ENCODE measurements at regions not wholly inside any gene's neighbourhood (a gene's known extent, or its start where the extent isn't known, plus 50 kb on each side); places are given as distances from the start of the nearest gene placed in this dataset.
"Not testable (repeated sequence)": the region's sequence is repeated elsewhere in the genome, so short reads cannot be mapped to it uniquely, and the experiment has no call there.

- TF ChIP-seq EZH2phosphoT487 (IDR thresholded peaks at IDR 0.05; ENCODE audit: low read depth): no peak
- no peak for TF ChIP-seq CTCF (IDR thresholded peaks at IDR 0.05; ENCODE audit: low read depth, low read length)
- Histone ChIP-seq H3K4me3 (ENCODE audit: low read length) (no peak overlapping the region), H4K20me1 (ENCODE audit: insufficient read depth, low read length) (no peaks in the 10 kb centered on the region), H3K27ac (ENCODE audit: low read length) (no peak overlapping the region), H3K9ac (ENCODE audit: low read length) (no peak overlapping the region), H3K79me2 (ENCODE audit: low read length) (no peaks in the 10 kb centered on the region), H3K9me3 (ENCODE audit: insufficient read depth, low read length) (no peaks in the 10 kb centered on the region), H2AFZ (ENCODE audit: low read depth, low read length) (peak overlapping the region; percentile 7; the same call in 1 of the 2 replicates), H3K4me2 (ENCODE audit: low read length) (no peak overlapping the region), H3K4me1 (ENCODE audit: low read length) (no peaks in the 10 kb centered on the region), H3K27me3 (ENCODE audit: low read depth, low read length) (peaks cover 3% of the 10 kb centered on the region; the same call in 1 of the 2 replicates), H3K36me3 (replicated peaks; ENCODE audit: low read depth, low read length) (no peaks in the 10 kb centered on the region)
Measured at GRCh38 chr14:35956376-35957085, 130.4 kb downstream of the BRMS1L start.

GRCh38 chr14:35952584-35952983 lies 126.4 kb downstream of the BRMS1L start:
- Histone ChIP-seq H3K4me1 (ENCODE audit: low read length) (no peaks in the 10 kb centered on the region), H3K4me3 (ENCODE audit: low read length) (no peak overlapping the region), H3K4me2 (ENCODE audit: low read length) (no peak overlapping the region), H3K27ac (ENCODE audit: low read length) (no peak overlapping the region), H2AFZ (ENCODE audit: low read depth, low read length) (no peak overlapping the region), H3K36me3 (replicated peaks; ENCODE audit: low read depth, low read length) (no peaks in the 10 kb centered on the region), H3K79me2 (ENCODE audit: low read length) (no peaks in the 10 kb centered on the region), H3K27me3 (ENCODE audit: low read depth, low read length) (peaks cover 3% of the 10 kb centered on the region; the same call in 1 of the 2 replicates), H3K9ac (ENCODE audit: low read length) (no peak overlapping the region), H4K20me1 (ENCODE audit: insufficient read depth, low read length) (no peaks in the 10 kb centered on the region), H3K9me3 (ENCODE audit: insufficient read depth, low read length) (no peaks in the 10 kb centered on the region)
- TF ChIP-seq CTCF (IDR thresholded peaks at IDR 0.05; ENCODE audit: low read depth, low read length): no peak
- TF ChIP-seq EZH2phosphoT487 (IDR thresholded peaks at IDR 0.05; ENCODE audit: low read depth): no peak

- no peaks in the 10 kb centered on the region for H4K20me1 ChIP-seq (ENCODE audit: insufficient read depth, low read length)
- H3K27ac ChIP-seq (ENCODE audit: low read length): no peak overlapping the region
- TF ChIP-seq CTCF (IDR thresholded peaks at IDR 0.05; ENCODE audit: low read depth, low read length) (no peak), EZH2phosphoT487 (IDR thresholded peaks at IDR 0.05; ENCODE audit: low read depth) (no peak)
- H3K4me2 ChIP-seq (ENCODE audit: low read length): no peak overlapping the region
- no peaks in the 10 kb centered on the region for H3K36me3 ChIP-seq (replicated peaks; ENCODE audit: low read depth, low read length)
- no peak overlapping the region for H3K4me3 ChIP-seq (ENCODE audit: low read length)
- H3K9me3 ChIP-seq (ENCODE audit: insufficient read depth, low read length): no peaks in the 10 kb centered on the region
- H2AFZ ChIP-seq (ENCODE audit: low read depth, low read length): no peak overlapping the region
- H3K9ac ChIP-seq (ENCODE audit: low read length): no peak overlapping the region
- H3K27me3 ChIP-seq (ENCODE audit: low read depth, low read length): peaks cover 3% of the 10 kb centered on the region; the same call in 1 of the 2 replicates
- no peaks in the 10 kb centered on the region for H3K79me2 ChIP-seq (ENCODE audit: low read length)
- no peaks in the 10 kb centered on the region for H3K4me1 ChIP-seq (ENCODE audit: low read length)
Measured at GRCh38 chr14:35949920-35950513, 123.9 kb downstream of the BRMS1L start.

- H3K79me2 ChIP-seq (ENCODE audit: low read length); H3K27ac ChIP-seq (ENCODE audit: low read length); H3K27me3 ChIP-seq (ENCODE audit: low read depth, low read length); H4K20me1 ChIP-seq (ENCODE audit: insufficient read depth, low read length); H3K9me3 ChIP-seq (ENCODE audit: insufficient read depth, low read length); H3K4me2 ChIP-seq (ENCODE audit: low read length); H2AFZ ChIP-seq (ENCODE audit: low read depth, low read length); H3K9ac ChIP-seq (ENCODE audit: low read length); H3K4me3 ChIP-seq (ENCODE audit: low read length); H3K4me1 ChIP-seq (ENCODE audit: low read length); H3K36me3 ChIP-seq (replicated peaks; ENCODE audit: low read depth, low read length): not testable (repeated sequence)
Measured at GRCh38 chr14:35947983-35948382, 121.8 kb downstream of the BRMS1L start.

Measured in OCI-LY3 (cell line).